Embryonic facial prominence (tissue), 1 donor: ENCODE measurements at regions not wholly inside any gene's neighbourhood (a gene's known extent, or its start where the extent isn't known, plus 50 kb on each side); places are given as distances from the start of the nearest gene placed in this dataset.

Experiments
- DNase-seq: peaks from one replicate; pipeline ENCODE4 v3.0.0-alpha.2; 2016; ENCODE audit errors: extremely low spot score

GRCh38 chr6:95071464-95071863, 505.9 kb upstream of the MANEA start:
- no peak for DNase-seq

GRCh38 chr6:95078457-95078856, 498.9 kb upstream of the MANEA start:
- DNase-seq: no peak

- no peak for DNase-seq
These were observed 496.1 kb upstream of the MANEA start for GRCh38 chr6:95081231-95081630.

- no peak for DNase-seq
These were observed 495.4 kb upstream of the MANEA start for GRCh38 chr6:95081949-95082348.

- no peak for DNase-seq
These were observed 493.8 kb upstream of the MANEA start for GRCh38 chr6:95083506-95083905.

GRCh38 chr6:95084867-95085266, 492.5 kb upstream of the MANEA start:
- DNase-seq: no peak

GRCh38 chr6:95087394-95088097, 489.8 kb upstream of the MANEA start:
- peak; percentile 58 for DNase-seq

GRCh38 chr6:95091823-95092436, 485.4 kb upstream of the MANEA start:
- peak; percentile 50 for DNase-seq

- DNase-seq: no peak
These were observed 484.2 kb upstream of the MANEA start for GRCh38 chr6:95093154-95093553.

- DNase-seq: no peak
These were observed 482.3 kb upstream of the MANEA start for GRCh38 chr6:95094751-95095663.

- DNase-seq: no peak
These were observed 481.5 kb upstream of the MANEA start for GRCh38 chr6:95095855-95096254.

- DNase-seq: no peak
These were observed 477.9 kb upstream of the MANEA start for GRCh38 chr6:95099410-95099809.

GRCh38 chr6:95109212-95109611, 468.1 kb upstream of the MANEA start:
- DNase-seq: no peak

- DNase-seq: no peak
These were observed 466.6 kb upstream of the MANEA start for GRCh38 chr6:95110767-95111166.

GRCh38 chr6:95117236-95117635, 460.1 kb upstream of the MANEA start:
- DNase-seq: no peak

GRCh38 chr6:95119927-95120326, 457.4 kb upstream of the MANEA start:
- no peak for DNase-seq

GRCh38 chr6:95120984-95121383, 456.4 kb upstream of the MANEA start:
- no peak for DNase-seq

GRCh38 chr6:95127261-95127660, 450.1 kb upstream of the MANEA start:
- DNase-seq: no peak

- no peak for DNase-seq
These were observed 448.9 kb upstream of the MANEA start for GRCh38 chr6:95128439-95128838.

GRCh38 chr6:95128947-95129346, 448.4 kb upstream of the MANEA start:
- no peak for DNase-seq

- DNase-seq: no peak
These were observed 443.8 kb upstream of the MANEA start for GRCh38 chr6:95133578-95133977.

GRCh38 chr6:95135182-95135581, 442.2 kb upstream of the MANEA start:
- no peak for DNase-seq

GRCh38 chr6:95142101-95142500, 435.2 kb upstream of the MANEA start:
- no peak for DNase-seq
